GM12878 (cell line): ENCODE measurements at regions not wholly inside any gene's neighbourhood (a gene's known extent, or its start where the extent isn't known, plus 50 kb on each side); places are given as distances from the start of the nearest gene placed in this dataset.

ENCODE experiments used
- EGR1 ChIP-seq, 2 experiments: IDR thresholded peaks; 1 replicate in 1 of 2; 2 replicates in 1 of 2; pipeline ENCODE4 v1.6.1; 2011 to 2012; ENCODE audit warnings: low read depth in 2 of 2, low read length in 2 of 2, borderline replicate concordance in 1 of 2, mild to moderate bottlenecking in 1 of 2, moderate library complexity in 1 of 2
- JUNB ChIP-seq: IDR thresholded peaks from 2 replicates; pipeline ENCODE4 v1.6.1; 2016; ENCODE audit warnings: antibody characterized with exemption, mild to moderate bottlenecking
- MXI1 ChIP-seq: fragments of 150-350 bp; IDR thresholded peaks from 2 replicates; pipeline ENCODE4 v1.6.1; 2011; ENCODE audit warnings: low read depth, mild to moderate bottlenecking, inconsistent platforms, low read length, improper control_type of control experiment
- MYC ChIP-seq: IDR thresholded peaks from 2 replicates; pipeline ENCODE4 v1.6.1; 2011; ENCODE audit warnings: mild to moderate bottlenecking, low read length, moderate library complexity, inconsistent platforms; ENCODE audit not compliant: insufficient read depth, insufficient replicate concordance, insufficient read length, severe bottlenecking
- POU2F2 ChIP-seq: IDR thresholded peaks from 3 replicates; pipeline ENCODE4 v1.6.1; 2011; ENCODE audit warnings: low read depth, mild to moderate bottlenecking, low read length, borderline replicate concordance
- RFX5 ChIP-seq: IDR thresholded peaks from 2 replicates; pipeline ENCODE4 v1.6.1; 2011; ENCODE audit warnings: low read depth, low read length, improper control_type of control experiment
- SMAD1 ChIP-seq: fragments of 450-650 bp; IDR thresholded peaks from 2 replicates; pipeline ENCODE4 v1.6.1; 2018; ENCODE audit warnings: mild to moderate bottlenecking, low read depth; ENCODE audit not compliant: partially characterized antibody
- TF ChIP-seq, protein P1 (sequence below): fragments of 450-650 bp; IDR thresholded peaks from 2 replicates; pipeline ENCODE4 v1.6.1; 2017; ENCODE audit warnings: mild to moderate bottlenecking
- TF ChIP-seq, protein P2 (sequence below): fragments of 450-650 bp; IDR thresholded peaks from 2 replicates; pipeline ENCODE4 v1.6.1; 2017; ENCODE audit warnings: antibody characterized with exemption, mild to moderate bottlenecking, moderate library complexity
- TF ChIP-seq, protein P3 (sequence below): IDR thresholded peaks from 2 replicates; pipeline ENCODE4 v1.6.1; 2011; ENCODE audit warnings: borderline replicate concordance, low read depth, mild to moderate bottlenecking, moderate library complexity, low read length; ENCODE audit not compliant: insufficient read depth, poor library complexity, severe bottlenecking
- TF ChIP-seq, protein P4 (sequence below), 3 experiments: IDR thresholded peaks in 2 of 3; conservative IDR thresholded peaks in 1 of 3; 2 replicates each; pipeline ENCODE4 v1.5.1; 2011; ENCODE audit warnings: low read depth in 3 of 3, low read length in 3 of 3, mild to moderate bottlenecking in 3 of 3, control low read depth in 2 of 3, moderate library complexity in 2 of 3, inconsistent platforms in 1 of 3, mixed read lengths in 1 of 3; ENCODE audit not compliant: control insufficient read depth in 2 of 3, insufficient read depth in 1 of 3; ENCODE audit errors: extremely low read depth in 1 of 3

DNA sequence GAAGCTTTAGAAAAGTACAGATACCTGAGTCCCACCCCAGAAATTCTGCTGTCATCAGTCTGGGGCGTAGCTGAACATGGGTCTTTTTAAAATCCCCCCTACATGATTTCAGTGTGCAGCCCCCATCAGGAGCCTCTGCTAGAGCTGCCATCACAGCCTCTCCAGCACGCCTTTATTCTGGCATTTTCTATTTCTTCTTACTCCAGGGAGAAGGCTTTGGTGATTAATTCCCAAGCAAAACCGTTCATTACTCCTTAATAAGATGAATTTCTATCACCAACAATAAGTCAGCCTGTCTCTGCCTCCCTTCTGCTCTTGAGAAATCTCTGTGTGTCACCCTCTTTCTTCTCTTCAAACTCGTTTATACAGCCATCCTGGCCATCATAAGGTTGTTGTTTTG is 160.3 kb downstream of the KATNAL1 start:
- TF ChIP-seq, protein P1, sequence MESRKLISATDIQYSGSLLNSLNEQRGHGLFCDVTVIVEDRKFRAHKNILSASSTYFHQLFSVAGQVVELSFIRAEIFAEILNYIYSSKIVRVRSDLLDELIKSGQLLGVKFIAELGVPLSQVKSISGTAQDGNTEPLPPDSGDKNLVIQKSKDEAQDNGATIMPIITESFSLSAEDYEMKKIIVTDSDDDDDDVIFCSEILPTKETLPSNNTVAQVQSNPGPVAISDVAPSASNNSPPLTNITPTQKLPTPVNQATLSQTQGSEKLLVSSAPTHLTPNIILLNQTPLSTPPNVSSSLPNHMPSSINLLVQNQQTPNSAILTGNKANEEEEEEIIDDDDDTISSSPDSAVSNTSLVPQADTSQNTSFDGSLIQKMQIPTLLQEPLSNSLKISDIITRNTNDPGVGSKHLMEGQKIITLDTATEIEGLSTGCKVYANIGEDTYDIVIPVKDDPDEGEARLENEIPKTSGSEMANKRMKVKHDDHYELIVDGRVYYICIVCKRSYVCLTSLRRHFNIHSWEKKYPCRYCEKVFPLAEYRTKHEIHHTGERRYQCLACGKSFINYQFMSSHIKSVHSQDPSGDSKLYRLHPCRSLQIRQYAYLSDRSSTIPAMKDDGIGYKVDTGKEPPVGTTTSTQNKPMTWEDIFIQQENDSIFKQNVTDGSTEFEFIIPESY = no peak
- TF ChIP-seq MXI1 (no peak), SMAD1 (no peak), EGR1 (IDR thresholded peaks at IDR 0.05; ENCODE audit: borderline replicate concordance in 1 of 2, low read depth in 2 of 2, low read length in 2 of 2) (no peak), JUNB (no peak), RFX5 (no peak), POU2F2 (no peak), MYC (no peak)
- TF ChIP-seq, protein P2, sequence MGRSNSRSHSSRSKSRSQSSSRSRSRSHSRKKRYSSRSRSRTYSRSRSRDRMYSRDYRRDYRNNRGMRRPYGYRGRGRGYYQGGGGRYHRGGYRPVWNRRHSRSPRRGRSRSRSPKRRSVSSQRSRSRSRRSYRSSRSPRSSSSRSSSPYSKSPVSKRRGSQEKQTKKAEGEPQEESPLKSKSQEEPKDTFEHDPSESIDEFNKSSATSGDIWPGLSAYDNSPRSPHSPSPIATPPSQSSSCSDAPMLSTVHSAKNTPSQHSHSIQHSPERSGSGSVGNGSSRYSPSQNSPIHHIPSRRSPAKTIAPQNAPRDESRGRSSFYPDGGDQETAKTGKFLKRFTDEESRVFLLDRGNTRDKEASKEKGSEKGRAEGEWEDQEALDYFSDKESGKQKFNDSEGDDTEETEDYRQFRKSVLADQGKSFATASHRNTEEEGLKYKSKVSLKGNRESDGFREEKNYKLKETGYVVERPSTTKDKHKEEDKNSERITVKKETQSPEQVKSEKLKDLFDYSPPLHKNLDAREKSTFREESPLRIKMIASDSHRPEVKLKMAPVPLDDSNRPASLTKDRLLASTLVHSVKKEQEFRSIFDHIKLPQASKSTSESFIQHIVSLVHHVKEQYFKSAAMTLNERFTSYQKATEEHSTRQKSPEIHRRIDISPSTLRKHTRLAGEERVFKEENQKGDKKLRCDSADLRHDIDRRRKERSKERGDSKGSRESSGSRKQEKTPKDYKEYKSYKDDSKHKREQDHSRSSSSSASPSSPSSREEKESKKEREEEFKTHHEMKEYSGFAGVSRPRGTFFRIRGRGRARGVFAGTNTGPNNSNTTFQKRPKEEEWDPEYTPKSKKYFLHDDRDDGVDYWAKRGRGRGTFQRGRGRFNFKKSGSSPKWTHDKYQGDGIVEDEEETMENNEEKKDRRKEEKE = no peak
- TF ChIP-seq, protein P3, sequence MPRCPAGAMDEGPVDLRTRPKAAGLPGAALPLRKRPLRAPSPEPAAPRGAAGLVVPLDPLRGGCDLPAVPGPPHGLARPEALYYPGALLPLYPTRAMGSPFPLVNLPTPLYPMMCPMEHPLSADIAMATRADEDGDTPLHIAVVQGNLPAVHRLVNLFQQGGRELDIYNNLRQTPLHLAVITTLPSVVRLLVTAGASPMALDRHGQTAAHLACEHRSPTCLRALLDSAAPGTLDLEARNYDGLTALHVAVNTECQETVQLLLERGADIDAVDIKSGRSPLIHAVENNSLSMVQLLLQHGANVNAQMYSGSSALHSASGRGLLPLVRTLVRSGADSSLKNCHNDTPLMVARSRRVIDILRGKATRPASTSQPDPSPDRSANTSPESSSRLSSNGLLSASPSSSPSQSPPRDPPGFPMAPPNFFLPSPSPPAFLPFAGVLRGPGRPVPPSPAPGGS = no peak
- TF ChIP-seq, protein P4, sequence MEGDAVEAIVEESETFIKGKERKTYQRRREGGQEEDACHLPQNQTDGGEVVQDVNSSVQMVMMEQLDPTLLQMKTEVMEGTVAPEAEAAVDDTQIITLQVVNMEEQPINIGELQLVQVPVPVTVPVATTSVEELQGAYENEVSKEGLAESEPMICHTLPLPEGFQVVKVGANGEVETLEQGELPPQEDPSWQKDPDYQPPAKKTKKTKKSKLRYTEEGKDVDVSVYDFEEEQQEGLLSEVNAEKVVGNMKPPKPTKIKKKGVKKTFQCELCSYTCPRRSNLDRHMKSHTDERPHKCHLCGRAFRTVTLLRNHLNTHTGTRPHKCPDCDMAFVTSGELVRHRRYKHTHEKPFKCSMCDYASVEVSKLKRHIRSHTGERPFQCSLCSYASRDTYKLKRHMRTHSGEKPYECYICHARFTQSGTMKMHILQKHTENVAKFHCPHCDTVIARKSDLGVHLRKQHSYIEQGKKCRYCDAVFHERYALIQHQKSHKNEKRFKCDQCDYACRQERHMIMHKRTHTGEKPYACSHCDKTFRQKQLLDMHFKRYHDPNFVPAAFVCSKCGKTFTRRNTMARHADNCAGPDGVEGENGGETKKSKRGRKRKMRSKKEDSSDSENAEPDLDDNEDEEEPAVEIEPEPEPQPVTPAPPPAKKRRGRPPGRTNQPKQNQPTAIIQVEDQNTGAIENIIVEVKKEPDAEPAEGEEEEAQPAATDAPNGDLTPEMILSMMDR (IDR thresholded peaks at IDR 0.05 in 2 of 3, conservative IDR thresholded peaks at IDR 0.05 in 1 of 3; ENCODE audit: control insufficient read depth in 2 of 3, extremely low read depth in 1 of 3, insufficient read depth in 1 of 3, low read depth in 3 of 3, low read length in 3 of 3) = no peak
